Fibroblast of lung (primary cell): ENCODE measurements at regions not wholly inside any gene's neighbourhood (a gene's known extent, or its start where the extent isn't known, plus 50 kb on each side); places are given as distances from the start of the nearest gene placed in this dataset.
A peak's percentile ranks its signal among the peaks of the same experiment; 100 is the strongest.

Experiments used
- DNase-seq, 2 donors: peaks; one replicate each; pipeline versions ENCODE4 v3.0.0 to v3.0.0-alpha.2; 2010; ENCODE audit warnings: low read depth in 2 of 2
- H2AFZ ChIP-seq: 2 replicates; pipeline ENCODE4 v1.5.1; 2012; ENCODE audit warnings: low read length, control low read depth, inconsistent platforms
- H3K27ac ChIP-seq: 2 replicates; pipeline ENCODE4 v1.5.1; 2011; ENCODE audit warnings: low read length, control low read depth; ENCODE audit not compliant: insufficient read depth
- H3K27me3 ChIP-seq: 2 replicates; pipeline ENCODE4 v1.5.1; 2011; ENCODE audit warnings: mild to moderate bottlenecking, low read length; ENCODE audit not compliant: control insufficient read depth, insufficient read depth
- H3K36me3 ChIP-seq: 2 replicates; pipeline ENCODE4 v1.5.1; 2011; ENCODE audit warnings: low read length; ENCODE audit not compliant: control insufficient read depth, insufficient read depth
- H3K4me1 ChIP-seq: 2 replicates; pipeline ENCODE4 v1.5.1; 2011; ENCODE audit warnings: low read length; ENCODE audit not compliant: control insufficient read depth, insufficient read depth; ENCODE audit errors: extremely low read depth
- H3K4me2 ChIP-seq: 2 replicates; pipeline ENCODE4 v1.5.1; 2011; ENCODE audit warnings: low read length, control low read depth; ENCODE audit not compliant: insufficient read depth; ENCODE audit errors: extremely low read depth
- H3K4me3 ChIP-seq, 4 experiments: fragments of 200-600 bp in 1 of 4; sonication (generic) in 1 of 4; replicated peaks in 1 of 4; 2 replicates each; pipeline ENCODE4 v1.5.1; 2011 to 2016; ENCODE audit warnings: low read length in 4 of 4, low read depth in 3 of 4, mild to moderate bottlenecking in 3 of 4, control low read depth in 2 of 4, inconsistent platforms in 1 of 4, mixed read lengths in 1 of 4; ENCODE audit not compliant: insufficient read depth in 1 of 4; ENCODE audit errors: control extremely low read depth in 1 of 4
- H3K79me2 ChIP-seq: 2 replicates; pipeline ENCODE4 v1.5.1; 2012; ENCODE audit warnings: mild to moderate bottlenecking, low read length, inconsistent platforms; ENCODE audit not compliant: control insufficient read depth, insufficient read depth
- H3K9ac ChIP-seq: 2 replicates; pipeline ENCODE4 v1.5.1; 2011; ENCODE audit warnings: mild to moderate bottlenecking, low read length, control low read depth; ENCODE audit not compliant: insufficient read depth
- H3K9me3 ChIP-seq: 2 replicates; pipeline ENCODE4 v1.5.1; 2012; ENCODE audit warnings: low read depth, low read length; ENCODE audit not compliant: control insufficient read depth, insufficient read depth
- H4K20me1 ChIP-seq: 2 replicates; pipeline ENCODE4 v1.5.1; 2011; ENCODE audit warnings: low read length; ENCODE audit not compliant: control insufficient read depth, insufficient read depth; ENCODE audit errors: extremely low read depth
- CTCF ChIP-seq, 2 donors: IDR thresholded peaks in 1 of 2; conservative IDR thresholded peaks in 1 of 2; 1 replicate in 1 of 2; 2 replicates in 1 of 2; pipeline ENCODE4 v1.5.1; 2011 to 2012; ENCODE audit warnings: low read length in 2 of 2, control low read depth in 1 of 2, inconsistent platforms in 1 of 2, low read depth in 1 of 2, mild to moderate bottlenecking in 1 of 2
- EZH2 ChIP-seq: IDR thresholded peaks from 2 replicates; pipeline ENCODE4 v1.5.1; 2012; ENCODE audit warnings: low read length, control low read depth, mild to moderate bottlenecking; ENCODE audit errors: missing control alignments

GRCh38 chr22:27207266-27207665 is 549.9 kb downstream of the MIAT start:
- no peak for TF ChIP-seq CTCF (conservative IDR thresholded peaks at IDR 0.05 in 1 of 2, IDR thresholded peaks at IDR 0.05 in 1 of 2; ENCODE audit: low read depth in 1 of 2, low read length in 2 of 2)
- no peak for TF ChIP-seq EZH2
- no peaks in the 10 kb centered on the region for H3K79me2 ChIP-seq
- H3K4me1 ChIP-seq = peaks cover 4% of the 10 kb centered on the region
- H3K36me3 ChIP-seq = no peaks in the 10 kb centered on the region
- no peak overlapping the region for H3K4me3 ChIP-seq
- H3K9ac ChIP-seq = no peak overlapping the region
- no peaks in the 10 kb centered on the region for H4K20me1 ChIP-seq
- no peak for DNase-seq
- H2AFZ ChIP-seq = no peak overlapping the region
- H3K27me3 ChIP-seq = no peaks in the 10 kb centered on the region
- H3K9me3 ChIP-seq = no peaks in the 10 kb centered on the region
- no peak overlapping the region for H3K27ac ChIP-seq
- no peak overlapping the region for H3K4me2 ChIP-seq

- no peaks in the 10 kb centered on the region for H3K36me3 ChIP-seq
- H3K4me1 ChIP-seq = peaks cover 5% of the 10 kb centered on the region
- H3K9ac ChIP-seq = no peak overlapping the region
- H3K4me2 ChIP-seq = no peak overlapping the region
- DNase-seq = peak in 1 of 2 donors; percentile 78
- H3K9me3 ChIP-seq = no peaks in the 10 kb centered on the region
- H3K79me2 ChIP-seq = no peaks in the 10 kb centered on the region
- no peaks in the 10 kb centered on the region for H3K27me3 ChIP-seq
- TF ChIP-seq CTCF (conservative IDR thresholded peaks at IDR 0.05 in 1 of 2, IDR thresholded peaks at IDR 0.05 in 1 of 2; ENCODE audit: low read depth in 1 of 2, low read length in 2 of 2) (no peak), EZH2 (no peak)
- H3K27ac ChIP-seq = no peak overlapping the region
- H4K20me1 ChIP-seq = no peaks in the 10 kb centered on the region
- no peak overlapping the region for H2AFZ ChIP-seq
- H3K4me3 ChIP-seq = no peak overlapping the region
Measured at GRCh38 chr22:27207907-27208306, 550.5 kb downstream of the MIAT start.

- no peak for TF ChIP-seq EZH2
- no peak for TF ChIP-seq CTCF (conservative IDR thresholded peaks at IDR 0.05 in 1 of 2, IDR thresholded peaks at IDR 0.05 in 1 of 2; ENCODE audit: low read depth in 1 of 2, low read length in 2 of 2)
- H3K36me3 ChIP-seq = no peaks in the 10 kb centered on the region
- H3K27ac ChIP-seq = no peak overlapping the region
- no peak overlapping the region for H3K9ac ChIP-seq
- H4K20me1 ChIP-seq = no peaks in the 10 kb centered on the region
- no peaks in the 10 kb centered on the region for H3K27me3 ChIP-seq
- no peak overlapping the region for H3K4me3 ChIP-seq
- H3K4me1 ChIP-seq = peaks cover 4% of the 10 kb centered on the region
- H3K79me2 ChIP-seq = no peaks in the 10 kb centered on the region
- no peak for DNase-seq
- H3K4me2 ChIP-seq = no peak overlapping the region
- no peaks in the 10 kb centered on the region for H3K9me3 ChIP-seq
- no peak overlapping the region for H2AFZ ChIP-seq
Measured at GRCh38 chr22:27210111-27210730, 552.8 kb downstream of the MIAT start.
